ENCODE measurements at regions not wholly inside any gene's neighbourhood (a gene's known extent, or its start where the extent isn't known, plus 50 kb on each side); places are given as distances from the start of the nearest gene placed in this dataset.

DNA sequence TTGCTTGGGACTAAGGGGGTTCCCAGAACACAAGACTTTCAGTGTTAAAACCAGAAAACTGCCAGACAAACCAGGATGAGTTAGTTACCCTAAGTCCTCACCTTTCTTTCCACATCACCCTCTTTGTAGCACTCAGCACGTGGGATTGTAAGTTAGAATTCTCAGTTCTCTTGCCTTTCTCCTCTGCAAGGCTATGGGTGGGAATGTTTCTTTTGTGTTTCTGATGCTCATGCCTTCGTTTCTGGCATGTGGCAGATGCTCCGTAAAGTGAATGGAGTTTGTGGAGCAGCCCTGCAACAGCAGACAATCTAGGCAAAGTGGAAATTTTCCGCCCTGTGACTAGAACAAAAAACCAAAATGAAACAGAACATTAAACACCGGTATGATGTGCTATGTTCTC is 64.7 kb upstream of the SPP1 start:
- 61% methylated on average over 5 of the region's 5 CpGs for WGBS (ENCODE audit: low lambda C conversion rate, missing lambda C conversion rate)
- Histone ChIP-seq H3K9me3 (ENCODE audit: low read depth) (no peaks in the 10 kb centered on the region), H2AFZ (peak overlapping the region; percentile 8), H3K27me3 (no peaks in the 10 kb centered on the region), H3K36me3 (replicated peaks; ENCODE audit: insufficient read depth, low read depth) (no peaks in the 10 kb centered on the region), H3K9me2 (replicated peaks; ENCODE audit: insufficient read depth) (no peaks in the 10 kb centered on the region), H3K4me1 (ENCODE audit: insufficient read depth) (peaks cover 9% of the 10 kb centered on the region), H3K4me3 (no peak overlapping the region), H3K4me2 (peak overlapping the region; percentile 43), H3K79me2 (no peaks in the 10 kb centered on the region), H3K27ac (peak overlapping the region; percentile 14), H4K20me1 (ENCODE audit: insufficient read depth, poor library complexity, severe bottlenecking) (no peaks in the 10 kb centered on the region)
- TF ChIP-seq, protein P1, sequence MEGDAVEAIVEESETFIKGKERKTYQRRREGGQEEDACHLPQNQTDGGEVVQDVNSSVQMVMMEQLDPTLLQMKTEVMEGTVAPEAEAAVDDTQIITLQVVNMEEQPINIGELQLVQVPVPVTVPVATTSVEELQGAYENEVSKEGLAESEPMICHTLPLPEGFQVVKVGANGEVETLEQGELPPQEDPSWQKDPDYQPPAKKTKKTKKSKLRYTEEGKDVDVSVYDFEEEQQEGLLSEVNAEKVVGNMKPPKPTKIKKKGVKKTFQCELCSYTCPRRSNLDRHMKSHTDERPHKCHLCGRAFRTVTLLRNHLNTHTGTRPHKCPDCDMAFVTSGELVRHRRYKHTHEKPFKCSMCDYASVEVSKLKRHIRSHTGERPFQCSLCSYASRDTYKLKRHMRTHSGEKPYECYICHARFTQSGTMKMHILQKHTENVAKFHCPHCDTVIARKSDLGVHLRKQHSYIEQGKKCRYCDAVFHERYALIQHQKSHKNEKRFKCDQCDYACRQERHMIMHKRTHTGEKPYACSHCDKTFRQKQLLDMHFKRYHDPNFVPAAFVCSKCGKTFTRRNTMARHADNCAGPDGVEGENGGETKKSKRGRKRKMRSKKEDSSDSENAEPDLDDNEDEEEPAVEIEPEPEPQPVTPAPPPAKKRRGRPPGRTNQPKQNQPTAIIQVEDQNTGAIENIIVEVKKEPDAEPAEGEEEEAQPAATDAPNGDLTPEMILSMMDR (IDR thresholded peaks at IDR 0.05; ENCODE audit: poor library complexity): no peak
- TF ChIP-seq EZH2phosphoT487 (IDR thresholded peaks at IDR 0.05; ENCODE audit: low read depth, severe bottlenecking, unreplicated experiment): no peak
- no peak for TF ChIP-seq EZH2 (IDR thresholded peaks at IDR 0.05; ENCODE audit: borderline replicate concordance)
- DNase-seq (ENCODE audit: low spot score): no peak

DNA sequence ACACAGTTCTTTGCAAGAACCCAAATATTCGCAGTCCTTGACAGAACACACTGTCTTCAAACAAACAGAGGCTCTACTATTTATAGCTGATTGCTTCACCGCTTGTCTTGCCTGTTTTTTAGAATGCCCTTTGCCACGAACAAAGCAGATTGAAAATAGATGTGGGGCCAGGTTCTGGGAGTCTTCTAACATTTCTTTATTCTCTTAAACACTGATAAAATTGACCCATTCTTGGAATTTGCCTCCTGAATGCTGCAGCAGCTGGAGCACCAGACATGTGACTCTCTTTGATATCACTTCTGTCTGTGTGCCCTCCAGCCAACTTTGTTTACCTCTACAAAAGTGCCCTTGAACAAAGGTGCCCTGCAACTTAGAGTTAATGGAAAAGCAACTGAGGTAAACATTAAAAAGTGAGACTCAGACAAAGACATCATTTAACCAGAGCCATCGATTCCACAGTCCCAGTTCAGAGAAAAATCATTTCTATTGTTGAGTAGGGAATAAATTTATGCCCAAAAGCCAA is 64.2 kb upstream of the SPP1 start:
- no peaks in the 10 kb centered on the region for H4K20me1 ChIP-seq (ENCODE audit: insufficient read depth, poor library complexity, severe bottlenecking)
- peak overlapping the region; percentile 8 for H2AFZ ChIP-seq
- H3K4me2 ChIP-seq: peak overlapping the region; percentile 43
- H3K27me3 ChIP-seq: no peaks in the 10 kb centered on the region
- DNase-seq (ENCODE audit: low spot score): no peak
- no peaks in the 10 kb centered on the region for H3K9me2 ChIP-seq (replicated peaks; ENCODE audit: insufficient read depth)
- H3K4me3 ChIP-seq: no peak overlapping the region
- TF ChIP-seq, protein P1 (IDR thresholded peaks at IDR 0.05; ENCODE audit: poor library complexity): no peak
- TF ChIP-seq EZH2phosphoT487 (IDR thresholded peaks at IDR 0.05; ENCODE audit: low read depth, severe bottlenecking, unreplicated experiment) (no peak), EZH2 (IDR thresholded peaks at IDR 0.05; ENCODE audit: borderline replicate concordance) (no peak)
- H3K9me3 ChIP-seq (ENCODE audit: low read depth): no peaks in the 10 kb centered on the region
- H3K36me3 ChIP-seq (replicated peaks; ENCODE audit: insufficient read depth, low read depth): no peaks in the 10 kb centered on the region
- peaks cover 9% of the 10 kb centered on the region for H3K4me1 ChIP-seq (ENCODE audit: insufficient read depth)
- WGBS (ENCODE audit: low lambda C conversion rate, missing lambda C conversion rate): 30% methylated on average over 4 of the region's 4 CpGs
- H3K27ac ChIP-seq: peak overlapping the region; percentile 14
- no peaks in the 10 kb centered on the region for H3K79me2 ChIP-seq

DNA sequence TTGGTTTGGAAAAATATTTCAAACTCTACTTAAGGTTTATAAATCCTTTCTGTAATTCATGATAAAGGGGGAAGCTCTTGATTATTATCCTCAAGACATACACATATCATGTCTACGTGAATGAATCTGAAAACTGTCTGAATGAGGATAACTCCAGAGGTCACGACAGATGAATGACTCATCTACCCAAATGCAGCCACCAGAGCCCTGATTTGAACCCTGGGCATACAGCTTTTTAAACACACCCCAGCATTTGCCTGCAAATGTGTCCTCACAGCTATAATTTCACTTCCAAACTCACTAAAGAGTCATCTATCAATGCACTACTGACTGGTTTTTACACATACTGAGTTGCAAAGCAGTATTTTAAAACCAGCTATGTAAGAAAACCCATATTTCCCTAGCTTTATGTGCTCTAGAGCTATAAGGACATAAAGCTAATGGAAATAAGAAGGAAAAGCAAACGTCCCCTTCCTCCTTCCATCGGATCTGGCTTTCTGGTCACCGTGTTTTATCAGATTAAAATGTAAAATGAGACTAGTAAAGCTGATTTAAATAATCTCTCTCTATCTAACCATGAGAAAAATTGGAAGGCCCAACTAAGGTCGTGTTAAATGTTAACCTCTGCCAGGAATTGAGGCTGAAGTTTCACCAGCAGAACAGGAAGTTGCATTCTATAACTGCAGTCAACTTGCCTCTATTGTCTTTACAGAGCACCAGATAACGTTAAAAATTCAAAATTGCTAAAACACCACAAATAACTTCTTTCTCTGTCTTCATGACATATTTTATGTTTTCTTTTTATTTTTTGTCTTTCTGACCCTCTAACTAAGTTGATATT is 63.1 kb upstream of the SPP1 start:
- Histone ChIP-seq H3K4me1 (ENCODE audit: insufficient read depth) (peaks cover 9% of the 10 kb centered on the region), H3K4me3 (no peak overlapping the region), H3K79me2 (no peaks in the 10 kb centered on the region), H4K20me1 (ENCODE audit: insufficient read depth, poor library complexity, severe bottlenecking) (no peaks in the 10 kb centered on the region), H3K9me2 (replicated peaks; ENCODE audit: insufficient read depth) (no peaks in the 10 kb centered on the region), H3K36me3 (replicated peaks; ENCODE audit: insufficient read depth, low read depth) (no peaks in the 10 kb centered on the region), H3K27ac (peak overlapping the region; percentile 42), H3K4me2 (no peak overlapping the region), H2AFZ (no peak overlapping the region), H3K9me3 (ENCODE audit: low read depth) (no peaks in the 10 kb centered on the region), H3K27me3 (no peaks in the 10 kb centered on the region)
- DNase-seq (ENCODE audit: low spot score): no peak
- no peak for TF ChIP-seq EZH2 (IDR thresholded peaks at IDR 0.05; ENCODE audit: borderline replicate concordance)
- TF ChIP-seq, protein P1 (IDR thresholded peaks at IDR 0.05; ENCODE audit: poor library complexity): no peak
- no peak for TF ChIP-seq EZH2phosphoT487 (IDR thresholded peaks at IDR 0.05; ENCODE audit: low read depth, severe bottlenecking, unreplicated experiment)
- 40% methylated on average over 7 of the region's 7 CpGs for WGBS (ENCODE audit: low lambda C conversion rate, missing lambda C conversion rate)

Data from hepatocyte (in vitro differentiated cells).